ENCODE measurements at regions not wholly inside any gene's neighbourhood (a gene's known extent, or its start where the extent isn't known, plus 50 kb on each side); places are given as distances from the start of the nearest gene placed in this dataset.

DNA sequence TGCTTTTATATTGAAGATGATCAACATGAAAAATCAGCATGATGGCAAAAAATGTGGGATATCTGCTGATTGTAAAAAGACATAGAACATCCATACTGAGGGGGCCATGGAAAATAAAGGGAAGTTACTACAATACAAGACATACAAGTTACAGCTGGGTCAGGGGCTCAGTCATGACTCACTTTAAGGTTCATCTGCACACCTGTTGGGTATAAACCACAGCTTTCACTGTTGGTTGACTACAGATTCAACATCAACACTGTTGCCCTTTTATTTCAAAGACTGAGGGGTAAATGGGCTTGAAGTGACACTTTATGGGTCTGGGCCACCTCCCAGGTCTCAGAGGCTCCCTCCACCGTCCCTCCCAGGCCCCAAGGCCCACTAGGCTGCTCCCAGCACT lies 98.1 kb upstream of the IRS2 start:
- Histone ChIP-seq H3F3A (replicated peaks; ENCODE audit: insufficient read depth) (no peaks in the 10 kb centered on the region), H2AFZ (ENCODE audit: low read depth) (no peak overlapping the region), H3K36me3 (replicated peaks in 1 of 2; ENCODE audit: control insufficient read depth in 1 of 2, insufficient read depth in 2 of 2, low read length in 1 of 2) (no peaks in the 10 kb centered on the region), H3K4me3 (ENCODE audit: low read depth in 2 of 2, low read length in 1 of 2) (no peak overlapping the region), H3K4me2 (no peak overlapping the region), H3K79me2 (ENCODE audit: insufficient read depth) (no peaks in the 10 kb centered on the region), H3K9ac (no peak overlapping the region), H3K27ac (ENCODE audit: low read depth in 2 of 2, low read length in 1 of 2) (no peak overlapping the region), H3K9me2 (no peaks in the 10 kb centered on the region), H3K27me3 (ENCODE audit: insufficient read depth) (no peaks in the 10 kb centered on the region), H4K20me1 (ENCODE audit: insufficient read depth) (no peaks in the 10 kb centered on the region), H3K4me1 (ENCODE audit: control insufficient read depth in 1 of 2, insufficient read depth in 2 of 2, low read depth in 1 of 2, low read length in 1 of 2) (no peaks in the 10 kb centered on the region), H3K9me3 (no peaks in the 10 kb centered on the region)
- TF ChIP-seq SIN3A (IDR thresholded peaks at IDR 0.05; ENCODE audit: borderline replicate concordance, low read depth, low read length), result no peak
- TF ChIP-seq EZH2phosphoT487 (IDR thresholded peaks at IDR 0.05; ENCODE audit: borderline replicate concordance, low read depth), result no peak
- no peak for TF ChIP-seq RFX5 (IDR thresholded peaks at IDR 0.05; ENCODE audit: low read length)
- TF ChIP-seq, protein P1, sequence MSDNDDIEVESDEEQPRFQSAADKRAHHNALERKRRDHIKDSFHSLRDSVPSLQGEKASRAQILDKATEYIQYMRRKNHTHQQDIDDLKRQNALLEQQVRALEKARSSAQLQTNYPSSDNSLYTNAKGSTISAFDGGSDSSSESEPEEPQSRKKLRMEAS (IDR thresholded peaks at IDR 0.05; ENCODE audit: low read depth), result no peak
- no peak for TF ChIP-seq YY1 (IDR thresholded peaks at IDR 0.05; ENCODE audit: low read depth)
- TF ChIP-seq FOSL2 (IDR thresholded peaks at IDR 0.05; ENCODE audit: borderline replicate concordance, low read depth), result no peak
- no peak for TF ChIP-seq NRF1 (IDR thresholded peaks at IDR 0.05; ENCODE audit: low read depth, low read length)
- TF ChIP-seq, protein P2, sequence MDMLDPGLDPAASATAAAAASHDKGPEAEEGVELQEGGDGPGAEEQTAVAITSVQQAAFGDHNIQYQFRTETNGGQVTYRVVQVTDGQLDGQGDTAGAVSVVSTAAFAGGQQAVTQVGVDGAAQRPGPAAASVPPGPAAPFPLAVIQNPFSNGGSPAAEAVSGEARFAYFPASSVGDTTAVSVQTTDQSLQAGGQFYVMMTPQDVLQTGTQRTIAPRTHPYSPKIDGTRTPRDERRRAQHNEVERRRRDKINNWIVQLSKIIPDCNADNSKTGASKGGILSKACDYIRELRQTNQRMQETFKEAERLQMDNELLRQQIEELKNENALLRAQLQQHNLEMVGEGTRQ (IDR thresholded peaks at IDR 0.05; ENCODE audit: borderline replicate concordance, low read depth, low read length), result no peak
- no peak for TF ChIP-seq RXRA (IDR thresholded peaks at IDR 0.05; ENCODE audit: borderline replicate concordance, low read depth)
- no peak for TF ChIP-seq EP300 (IDR thresholded peaks at IDR 0.05; ENCODE audit: borderline replicate concordance in 1 of 2, low read depth in 1 of 2, low read length in 1 of 2)
- TF ChIP-seq, protein P3, sequence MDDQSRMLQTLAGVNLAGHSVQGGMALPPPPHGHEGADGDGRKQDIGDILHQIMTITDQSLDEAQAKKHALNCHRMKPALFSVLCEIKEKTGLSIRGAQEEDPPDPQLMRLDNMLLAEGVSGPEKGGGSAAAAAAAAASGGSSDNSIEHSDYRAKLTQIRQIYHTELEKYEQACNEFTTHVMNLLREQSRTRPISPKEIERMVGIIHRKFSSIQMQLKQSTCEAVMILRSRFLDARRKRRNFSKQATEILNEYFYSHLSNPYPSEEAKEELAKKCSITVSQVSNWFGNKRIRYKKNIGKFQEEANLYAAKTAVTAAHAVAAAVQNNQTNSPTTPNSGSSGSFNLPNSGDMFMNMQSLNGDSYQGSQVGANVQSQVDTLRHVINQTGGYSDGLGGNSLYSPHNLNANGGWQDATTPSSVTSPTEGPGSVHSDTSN (IDR thresholded peaks at IDR 0.05), result no peak
- no peak for TF ChIP-seq MEF2A (IDR thresholded peaks at IDR 0.05; ENCODE audit: borderline replicate concordance, low read depth)
- TF ChIP-seq MXI1 (IDR thresholded peaks at IDR 0.05; ENCODE audit: low read depth, low read length), result no peak
- DNase-seq, result no peak
- 22% methylated on average over 1 of the region's 1 CpG for WGBS (ENCODE audit: low lambda C conversion rate)
- ChIA-PET POLR2A (no interaction called here), CTCF (no interaction called here)

DNA sequence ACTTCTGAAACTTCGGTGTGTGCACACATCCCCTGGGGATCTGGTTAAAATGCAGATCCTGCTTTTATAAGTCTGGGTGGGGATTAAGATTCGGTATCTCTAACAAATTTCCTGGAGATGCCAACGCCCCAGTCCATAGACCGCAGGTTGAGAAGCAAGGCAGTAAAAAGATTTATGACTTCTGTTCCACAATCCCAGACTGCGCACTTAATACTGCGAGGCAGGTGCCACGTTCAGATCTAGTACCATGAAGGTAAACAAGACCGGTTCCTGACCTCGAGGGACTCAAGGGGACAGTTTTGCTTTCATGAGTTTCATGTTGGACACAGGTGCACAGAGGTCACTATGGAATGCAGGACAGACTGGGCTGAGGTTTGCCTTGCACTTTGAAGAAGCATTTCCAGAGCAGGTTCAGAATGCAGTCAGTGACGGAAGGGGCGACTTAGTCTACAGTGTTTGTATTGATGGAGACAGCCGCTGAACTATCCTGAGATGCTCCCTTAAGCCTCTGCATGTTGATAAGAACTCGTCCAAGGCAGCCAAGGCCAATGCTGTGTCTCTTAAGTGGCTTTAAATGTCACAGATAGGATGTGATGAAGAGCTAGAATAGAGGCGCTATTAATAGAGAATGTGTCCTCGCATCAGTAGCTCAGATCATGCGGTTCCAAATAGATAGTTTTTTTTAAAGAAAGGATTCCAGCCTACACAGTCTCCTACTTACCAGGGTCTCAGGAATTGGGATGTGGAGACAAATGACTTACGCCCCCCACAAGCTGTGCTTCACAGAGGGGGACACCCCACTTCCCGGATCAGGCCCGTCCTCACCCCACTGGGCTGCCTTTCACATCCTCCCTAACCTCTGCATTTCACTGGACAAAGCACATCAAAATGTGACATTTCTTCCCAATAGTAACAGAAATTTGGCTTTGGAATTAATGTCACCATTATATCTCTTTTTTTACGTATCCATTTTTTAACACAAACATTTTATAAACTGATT lies 97.1 kb upstream of the IRS2 start:
- 87% methylated on average over 18 of the region's 20 CpGs for WGBS (ENCODE audit: low lambda C conversion rate)
- no peak for TF ChIP-seq EZH2phosphoT487 (IDR thresholded peaks at IDR 0.05; ENCODE audit: borderline replicate concordance, low read depth)
- no peak for TF ChIP-seq MXI1 (IDR thresholded peaks at IDR 0.05; ENCODE audit: low read depth, low read length)
- TF ChIP-seq GABPA (IDR thresholded peaks at IDR 0.05; ENCODE audit: low read depth), result no peak
- no peak for TF ChIP-seq FOXM1 (IDR thresholded peaks at IDR 0.05; ENCODE audit: low read depth)
- TF ChIP-seq TCF12 (IDR thresholded peaks at IDR 0.05), result no peak
- TF ChIP-seq NRF1 (IDR thresholded peaks at IDR 0.05; ENCODE audit: low read depth, low read length), result no peak
- TF ChIP-seq NFIC (IDR thresholded peaks at IDR 0.05; ENCODE audit: borderline replicate concordance), result no peak
- no peak for TF ChIP-seq POLR2AphosphoS5 (IDR thresholded peaks at IDR 0.05; ENCODE audit: low read depth, low read length)
- no peak for TF ChIP-seq CHD2 (IDR thresholded peaks at IDR 0.05; ENCODE audit: low read length, partially characterized antibody)
- TF ChIP-seq RCOR1 (IDR thresholded peaks at IDR 0.05; ENCODE audit: low read length), result no peak
- no peak for TF ChIP-seq TEAD4 (IDR thresholded peaks at IDR 0.05; ENCODE audit: borderline replicate concordance, insufficient read depth)
- H3K4me1 ChIP-seq (ENCODE audit: control insufficient read depth in 1 of 2, insufficient read depth in 2 of 2, low read depth in 1 of 2, low read length in 1 of 2), result no peaks in the 10 kb centered on the region
- H3K9me3 ChIP-seq, result no peaks in the 10 kb centered on the region
- H3K27me3 ChIP-seq (ENCODE audit: insufficient read depth), result no peaks in the 10 kb centered on the region
- no peaks in the 10 kb centered on the region for H3K36me3 ChIP-seq (replicated peaks in 1 of 2; ENCODE audit: control insufficient read depth in 1 of 2, insufficient read depth in 2 of 2, low read length in 1 of 2)
- H3K4me2 ChIP-seq, result no peak overlapping the region
- no peak overlapping the region for H2AFZ ChIP-seq (ENCODE audit: low read depth)
- ChIA-PET POLR2A (no interaction called here), CTCF (interaction anchor here (1.5 kb wide), 1 partner anchor 13 kb away, joined by 3 read pairs; no protein-coding TSS in a partner anchor)
- no peak overlapping the region for H3K27ac ChIP-seq (ENCODE audit: low read depth in 2 of 2, low read length in 1 of 2)
- no peaks in the 10 kb centered on the region for H3K79me2 ChIP-seq (ENCODE audit: insufficient read depth)
- H3F3A ChIP-seq (replicated peaks; ENCODE audit: insufficient read depth), result no peaks in the 10 kb centered on the region
- no peaks in the 10 kb centered on the region for H3K9me2 ChIP-seq
- H3K4me3 ChIP-seq (ENCODE audit: low read depth in 2 of 2, low read length in 1 of 2), result no peak overlapping the region
- no peak overlapping the region for H3K9ac ChIP-seq
- no peaks in the 10 kb centered on the region for H4K20me1 ChIP-seq (ENCODE audit: insufficient read depth)
- no peak for DNase-seq
